Tibial nerve (tissue), 4 donors: ENCODE measurements at regions not wholly inside any gene's neighbourhood (a gene's known extent, or its start where the extent isn't known, plus 50 kb on each side); places are given as distances from the start of the nearest gene placed in this dataset.

ENCODE experiments used
- CTCF ChIP-seq, 5 experiments: fragments of 200-600 bp in 3 of 5; fragments of 450-650 bp in 2 of 5; sonication (generic) in 3 of 5; IDR thresholded peaks; one replicate each; pipeline ENCODE4 v1.5.1; 2016 to 2019; ENCODE audit warnings: antibody characterized with exemption in 5 of 5, mild to moderate bottlenecking in 3 of 5, moderate library complexity in 2 of 5
- EP300 ChIP-seq, 2 donors: sonication (generic); formaldehyde crosslinking; IDR thresholded peaks; one replicate each; pipeline ENCODE4 v1.6.1; 2017; ENCODE audit warnings: antibody characterized with exemption in 2 of 2, mild to moderate bottlenecking in 1 of 2
- POLR2A ChIP-seq, 2 donors: fragments of 450-650 bp; IDR thresholded peaks; one replicate each; pipeline ENCODE4 v1.6.1; 2017; ENCODE audit warnings: antibody characterized with exemption in 2 of 2, mild to moderate bottlenecking in 2 of 2, moderate library complexity in 2 of 2

GRCh38 chr10:128657548-128657947 is 531.3 kb upstream of the MKI67 start:
- TF ChIP-seq CTCF (IDR thresholded peaks at IDR 0.05) (no peak), POLR2A (IDR thresholded peaks at IDR 0.05) (no peak), EP300 (IDR thresholded peaks at IDR 0.05) (no peak)
